K562 (cell line): ENCODE measurements at regions not wholly inside any gene's neighbourhood (a gene's known extent, or its start where the extent isn't known, plus 50 kb on each side); places are given as distances from the start of the nearest gene placed in this dataset.

Experiments used
- ATAC-seq: fragments of 200-7000 bp; cut with Tn5 transposase; 3 replicates; pipeline ENCODE4 v1.9.1; 2020; ENCODE audit warnings: moderate library complexity
- BruUV-seq: library from RNA; stranded (reverse); fragments of 400-500 nt; replicated peaks from 2 replicates; lab custom pipeline; 2021; lab: Mats Ljungman, UMichigan
- CTCF ChIA-PET: fragments of 300-600 bp; formaldehyde crosslinking; extraction: SDS; loops from one replicate; lab custom pipeline; 2021; ENCODE audit warnings: low intra/inter-chr PET ratio; lab: Yijun Ruan, JAX
- POLR2A ChIA-PET: fragments of 300-600, 350-650 bp; sonication (Branson Sonifier 250); formaldehyde crosslinking; extraction: SDS; loops from one replicate; lab custom pipeline; 2021; ENCODE audit warnings: antibody characterized with exemption, inconsistent platforms; lab: Yijun Ruan, JAX
- DNase-seq, 4 experiments: peaks; one replicate each; pipeline versions ENCODE4 v3.0.0 to v3.0.0-alpha.2; 2011 to 2018; ENCODE audit warnings: low spot score in 3 of 4, mixed read lengths in 3 of 4; ENCODE audit errors: extremely low read depth in 1 of 4
- FAIRE-seq: peaks from 2 replicates; lab custom pipeline; 2011; peaks lifted over from hg19 to GRCh38; lab: Jason Lieb, UNC
- H2AFZ ChIP-seq: 2 replicates; pipeline ENCODE4 v1.6.0; 2011; ENCODE audit warnings: low read depth, low read length, control low read depth, inconsistent platforms
- H3K27ac ChIP-seq: fragments of 200-600 bp; 3 replicates; pipeline ENCODE4 v1.8.0; 2011; ENCODE audit warnings: low read depth, mild to moderate bottlenecking, control low read depth, inconsistent platforms, low read length, moderate library complexity, mixed read lengths; ENCODE audit errors: extremely low read depth
- H3K27me3 ChIP-seq, 2 experiments: fragments of 300-600 bp in 1 of 2; 2 replicates in 1 of 2; 3 replicates in 1 of 2; pipeline versions ENCODE4 v1.6.0 to v1.8.0; 2011; ENCODE audit warnings: inconsistent platforms in 2 of 2, low read length in 2 of 2, mild to moderate bottlenecking in 1 of 2, mixed read lengths in 1 of 2, moderate library complexity in 1 of 2; ENCODE audit not compliant: control insufficient read depth in 2 of 2, insufficient read depth in 2 of 2
- H3K36me3 ChIP-seq: fragments of 300-600 bp; 3 replicates; pipeline ENCODE4 v1.8.0; 2011; ENCODE audit warnings: mild to moderate bottlenecking, low read length, inconsistent platforms; ENCODE audit not compliant: control insufficient read depth, insufficient read depth
- H3K4me1 ChIP-seq, 2 experiments: fragments of 200-600 bp in 1 of 2; replicated peaks in 1 of 2; 2 replicates in 1 of 2; 3 replicates in 1 of 2; pipeline versions ENCODE4 v1.5.1 to v1.8.0; 2011; ENCODE audit warnings: inconsistent platforms in 2 of 2, low read length in 2 of 2, mild to moderate bottlenecking in 1 of 2, mixed read lengths in 1 of 2, moderate library complexity in 1 of 2; ENCODE audit not compliant: control insufficient read depth in 2 of 2, insufficient read depth in 2 of 2
- H3K4me2 ChIP-seq: 2 replicates; pipeline ENCODE4 v1.6.1; 2011; ENCODE audit warnings: low read length, control low read depth, inconsistent platforms, mixed read lengths; ENCODE audit not compliant: insufficient read depth
- H3K4me3 ChIP-seq: fragments of 200-600 bp; sonication (generic), shearing (Covaris generic); 2 replicates; pipeline ENCODE4 v1.5.1; 2016; ENCODE audit warnings: control low read depth, inconsistent platforms
- H3K79me2 ChIP-seq: fragments of 200-600 bp; 3 replicates; pipeline ENCODE4 v1.8.0; 2011; ENCODE audit warnings: low read length, inconsistent platforms; ENCODE audit not compliant: control insufficient read depth, insufficient read depth
- H3K9ac ChIP-seq, 2 experiments: 2 replicates each; pipeline versions ENCODE4 v1.6.0 to v1.6.1; 2011; ENCODE audit warnings: low read depth in 2 of 2, low read length in 2 of 2, control low read depth in 1 of 2, inconsistent platforms in 1 of 2, mild to moderate bottlenecking in 1 of 2, mixed read lengths in 1 of 2; ENCODE audit not compliant: insufficient read depth in 1 of 2
- H3K9me1 ChIP-seq: one replicate; pipeline ENCODE4 v1.6.0; 2011; ENCODE audit warnings: inconsistent platforms, mild to moderate bottlenecking, low read length, moderate library complexity; ENCODE audit not compliant: control insufficient read depth, insufficient read depth
- H3K9me3 ChIP-seq: replicated peaks from 2 replicates; pipeline ENCODE4 v1.5.1; 2011; ENCODE audit warnings: low read depth, low read length, inconsistent platforms; ENCODE audit not compliant: control insufficient read depth, insufficient read depth
- H4K20me1 ChIP-seq: replicated peaks from 2 replicates; pipeline ENCODE4 v1.6.1; 2011; ENCODE audit warnings: low read length, inconsistent platforms, mixed read lengths; ENCODE audit not compliant: control insufficient read depth, insufficient read depth
- ATF3 ChIP-seq, 2 experiments: fragments of 450-650 bp in 1 of 2; sonication (generic) in 1 of 2; formaldehyde crosslinking in 1 of 2; IDR thresholded peaks in 1 of 2; conservative IDR thresholded peaks in 1 of 2; 2 replicates each; pipeline versions ENCODE4 v1.6.1 to v1.8.1; 2016 to 2023; ENCODE audit warnings: mild to moderate bottlenecking in 2 of 2, moderate library complexity in 2 of 2, inconsistent platforms in 1 of 2, missing genetic modification reagents in 1 of 2
- ESRRA ChIP-seq: fragments of 450-650 bp; IDR thresholded peaks from 2 replicates; pipeline ENCODE4 v1.6.1; 2014; ENCODE audit warnings: low read depth, mild to moderate bottlenecking, moderate library complexity, borderline replicate concordance
- MAFF ChIP-seq: IDR thresholded peaks from 2 replicates; pipeline ENCODE4 v1.6.1; 2012; ENCODE audit warnings: low read length, improper control_type of control experiment
- NFIX ChIP-seq: fragments of 250-450 bp; sonication (Bioruptor Pico); IDR thresholded peaks from 2 replicates; pipeline ENCODE4 v1.4.0; 2020; ENCODE audit warnings: low read depth, mild to moderate bottlenecking, moderate library complexity
- RBBP5 ChIP-seq: fragments of 200-600 bp; sonication (generic); IDR thresholded peaks from 2 replicates; pipeline ENCODE4 v1.6.1; 2012; ENCODE audit warnings: borderline replicate concordance, mild to moderate bottlenecking, low read length, control low read depth, inconsistent platforms; ENCODE audit not compliant: insufficient read depth, poor library complexity, severe bottlenecking
- SIX5 ChIP-seq, 2 experiments: IDR thresholded peaks; 2 replicates each; pipeline ENCODE4 v1.6.1; 2011; ENCODE audit warnings: low read length in 2 of 2, borderline replicate concordance in 1 of 2, low read depth in 1 of 2, mild to moderate bottlenecking in 1 of 2, moderate library complexity in 1 of 2; ENCODE audit not compliant: insufficient read depth in 1 of 2
- SUPT5H ChIP-seq: fragments of 450-650 bp; IDR thresholded peaks from 2 replicates; pipeline ENCODE4 v1.6.1; 2016
- ZNF766 ChIP-seq: fragments of 200-800 bp; sonication (Bioruptor generic); conservative IDR thresholded peaks from 2 replicates; pipeline ENCODE4 v1.6.1; 2016; ENCODE audit warnings: missing genetic modification characterization, missing compliant biosample characterization
- WGBS: fragments of 100-300 bp; shearing (Covaris generic); methylation state at CpG from one replicate; pipeline ENCODE4 v1.1.6; 2016; ENCODE audit warnings: low coverage, mixed read lengths; ENCODE audit not compliant: insufficient coverage; ENCODE audit errors: missing lambda C conversion rate; 5-methylcytosine and 5-hydroxymethylcytosine counted together
- in situ Hi-C: fragments of 300-500 bp; cut with MboI; formaldehyde crosslinking; loops from 4 replicates; pipeline ENCODE4 v1.15.0; 2018; ENCODE audit warnings: inconsistent platforms, mixed read lengths
- intact Hi-C: fragments of 100-400 bp; cut with micrococcal nuclease; formaldehyde crosslinking; loops from 2 replicates; pipeline ENCODE4 v1.14.2; 2022

GRCh38 chr6:113290684-113291083, 566.5 kb upstream of the MARCKS start:
- H3K79me2 ChIP-seq, result no peaks in the 10 kb centered on the region
- H3K36me3 ChIP-seq, result no peaks in the 10 kb centered on the region
- no peak overlapping the region for H2AFZ ChIP-seq
- no peak overlapping the region for H3K9ac ChIP-seq
- H3K4me3 ChIP-seq, result no peak overlapping the region
- no peak overlapping the region for H3K27ac ChIP-seq
- H3K27me3 ChIP-seq, result no peaks in the 10 kb centered on the region
- intact Hi-C loops (no loop called here), in situ Hi-C loops (no loop called here)
- no peaks in the 10 kb centered on the region for H3K4me1 ChIP-seq
- H3K9me1 ChIP-seq, result no peaks in the 10 kb centered on the region
- ChIA-PET POLR2A (no interaction called here), CTCF (no interaction called here)
- no TSS peak for BruUV-seq
- H3K9me3 ChIP-seq, result no peaks in the 10 kb centered on the region
- TF ChIP-seq MAFF (no peak), ATF3 (IDR thresholded peaks at IDR 0.05) (no peak), ATF3 (CRISPR knock-in tag; conservative IDR thresholded peaks at IDR 0.05) (no peak), ESRRA (no peak), ZNF766 (CRISPR knock-in tag) (no peak), SIX5 (IDR thresholded peaks at IDR 0.05; ENCODE audit: borderline replicate concordance in 1 of 2, insufficient read depth in 1 of 2, low read depth in 1 of 2, low read length in 2 of 2) (no peak), NFIX (no peak), SUPT5H (no peak), RBBP5 (no peak)
- 0% methylated on average over 1 of the region's 1 CpG for WGBS
- no peak for ATAC-seq
- DNase-seq, result no peak
- no peak for FAIRE-seq
- H4K20me1 ChIP-seq, result no peaks in the 10 kb centered on the region
- H3K4me2 ChIP-seq, result no peak overlapping the region
